GM18858 (cell line): ENCODE measurements at regions not wholly inside any gene's neighbourhood (a gene's known extent, or its start where the extent isn't known, plus 50 kb on each side); places are given as distances from the start of the nearest gene placed in this dataset.

Experiments
- ATAC-seq: cut with Tn5 transposase; IDR thresholded peaks from one replicate; pipeline ENCODE4 v1.9.1; 2021; ENCODE audit not compliant: unreplicated experiment

- no peak for ATAC-seq
Measured at GRCh38 chr1:82728206-82728605, 927.5 kb downstream of the ADGRL2 start.

DNA sequence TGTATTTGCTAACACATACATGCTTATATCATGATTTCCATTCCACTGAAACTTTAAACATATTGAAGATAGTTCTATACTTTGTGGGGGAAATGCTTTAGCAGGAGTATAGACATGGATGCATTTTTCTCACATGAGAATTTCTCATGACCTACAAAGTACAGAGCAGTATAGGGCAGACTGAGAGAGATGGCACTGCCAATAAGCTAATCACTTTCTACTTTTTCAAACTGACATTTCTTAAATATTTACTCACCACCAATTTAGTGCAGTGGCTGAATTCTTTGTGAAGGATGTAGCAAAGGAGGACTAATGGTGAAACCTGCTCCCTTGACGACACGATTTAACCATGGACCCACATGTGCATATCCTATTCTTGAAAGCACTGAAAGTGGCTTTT, 923.5 kb downstream of the ADGRL2 start:
- no peak for ATAC-seq

DNA sequence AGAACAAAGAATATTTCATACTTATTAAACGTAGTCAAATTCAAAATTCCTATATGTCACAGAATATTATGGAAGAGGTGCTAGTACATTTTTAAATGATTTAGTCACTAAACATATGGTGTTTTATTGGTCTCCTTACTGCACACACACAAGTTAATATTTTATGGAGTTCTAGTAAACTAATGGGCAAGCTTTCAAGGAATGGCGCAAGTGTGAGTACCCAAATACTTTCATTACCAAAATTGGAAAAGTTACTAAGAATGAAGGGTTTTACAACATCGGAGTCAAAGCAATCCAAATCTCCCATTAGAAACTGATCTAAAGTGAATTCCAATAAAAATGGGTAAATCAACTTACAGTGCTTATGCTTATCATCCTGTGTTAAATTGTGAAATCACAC, 921.9 kb downstream of the ADGRL2 start:
- ATAC-seq: no peak

DNA sequence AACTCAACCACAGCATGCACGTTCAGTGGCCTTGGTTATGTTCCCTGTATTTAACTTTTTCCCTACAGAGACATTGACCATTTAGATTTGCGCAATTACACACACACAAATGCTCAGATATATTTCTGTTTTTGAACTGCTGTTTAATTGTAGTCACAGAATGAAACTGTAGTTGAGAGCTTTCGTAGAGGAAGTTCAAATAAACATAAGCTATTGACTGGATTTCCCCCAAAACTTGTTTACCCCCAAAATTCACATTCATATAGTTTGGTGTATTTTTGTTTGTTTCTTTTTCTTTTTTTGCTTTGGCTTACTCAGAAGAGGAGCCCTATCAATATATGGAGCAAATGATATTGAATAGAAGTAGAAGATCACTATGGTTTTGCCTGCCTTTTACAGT, 921.0 kb downstream of the ADGRL2 start:
- no peak for ATAC-seq

DNA sequence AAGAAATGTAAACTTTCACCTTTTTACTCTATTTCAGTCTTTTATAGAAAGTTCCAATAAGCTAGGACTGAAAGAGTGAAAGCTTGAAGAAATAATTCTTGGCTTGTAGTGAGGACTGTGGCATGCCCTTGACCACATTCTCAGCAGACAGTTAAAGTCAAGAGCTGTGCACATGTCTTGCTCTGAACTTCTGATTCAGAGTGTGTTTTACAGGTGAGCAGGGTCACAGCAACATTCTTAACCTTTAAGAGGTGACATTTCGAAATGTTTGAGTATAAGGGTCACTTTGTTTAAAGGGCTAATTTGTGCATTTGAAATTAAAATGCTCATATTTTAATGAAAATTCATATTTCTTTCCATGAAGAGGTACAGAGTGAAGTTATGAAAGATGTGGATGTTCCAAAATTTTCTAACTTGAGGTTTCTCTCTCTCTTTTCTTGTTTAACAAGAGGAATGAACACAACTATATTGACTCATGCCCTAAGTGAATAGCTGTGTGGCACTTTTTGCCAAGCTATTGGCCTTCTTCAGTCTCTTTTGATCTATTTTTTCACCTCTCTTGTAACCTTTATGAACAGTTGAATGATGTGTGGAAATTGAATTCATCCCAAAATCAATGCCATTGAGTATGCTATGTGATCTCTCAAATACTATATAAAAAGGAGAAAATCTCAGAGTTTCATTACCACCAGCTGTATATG, 918.1 kb downstream of the ADGRL2 start:
- ATAC-seq: no peak

DNA sequence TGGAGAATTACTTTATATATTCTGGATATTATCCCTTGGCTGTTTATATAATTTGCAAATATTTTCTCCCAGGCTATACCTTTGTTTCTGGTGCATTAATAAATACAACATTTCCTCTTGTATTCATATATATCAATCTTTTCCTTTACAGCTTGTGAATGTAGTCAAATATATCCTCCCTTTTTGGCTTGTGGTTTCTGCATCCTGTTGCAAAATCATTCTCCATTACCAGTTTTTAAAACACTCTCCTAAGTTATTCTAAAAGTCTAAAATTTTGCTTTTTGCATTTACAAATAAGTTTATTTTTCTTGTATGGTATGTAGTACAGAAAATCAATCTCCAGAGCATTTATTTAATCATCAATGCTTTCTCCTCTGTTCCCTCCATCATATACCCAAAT, 909.4 kb downstream of the ADGRL2 start:
- ATAC-seq: no peak

GRCh38 chr1:82707681-82708080, 906.9 kb downstream of the ADGRL2 start:
- no peak for ATAC-seq

- no peak for ATAC-seq
Measured at GRCh38 chr1:82706741-82707140, 906.0 kb downstream of the ADGRL2 start.

DNA sequence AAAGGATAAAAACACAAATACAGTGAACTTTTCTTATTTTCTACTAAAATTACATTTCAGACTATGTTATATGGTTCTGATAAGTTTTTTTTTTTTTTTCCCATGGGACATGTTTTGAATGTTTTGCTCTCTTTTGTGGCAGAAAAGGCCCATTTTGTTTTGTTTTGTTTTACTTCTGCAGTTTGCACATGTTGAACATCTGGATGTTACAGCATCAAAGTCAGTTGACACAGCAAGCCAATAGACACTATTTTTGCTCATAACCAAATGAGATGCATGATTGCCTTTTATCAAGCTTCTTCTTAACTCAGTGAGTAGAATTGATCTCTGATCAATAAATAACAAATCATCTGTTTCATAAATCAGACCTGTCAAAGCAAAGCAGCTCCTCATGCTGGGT, 904.2 kb downstream of the ADGRL2 start:
- no peak for ATAC-seq

GRCh38 chr1:82704393-82704792, 903.7 kb downstream of the ADGRL2 start:
- ATAC-seq: no peak

GRCh38 chr1:82703951-82704350, 903.2 kb downstream of the ADGRL2 start:
- no peak for ATAC-seq

GRCh38 chr1:82700476-82700875, 899.7 kb downstream of the ADGRL2 start:
- no peak for ATAC-seq

DNA sequence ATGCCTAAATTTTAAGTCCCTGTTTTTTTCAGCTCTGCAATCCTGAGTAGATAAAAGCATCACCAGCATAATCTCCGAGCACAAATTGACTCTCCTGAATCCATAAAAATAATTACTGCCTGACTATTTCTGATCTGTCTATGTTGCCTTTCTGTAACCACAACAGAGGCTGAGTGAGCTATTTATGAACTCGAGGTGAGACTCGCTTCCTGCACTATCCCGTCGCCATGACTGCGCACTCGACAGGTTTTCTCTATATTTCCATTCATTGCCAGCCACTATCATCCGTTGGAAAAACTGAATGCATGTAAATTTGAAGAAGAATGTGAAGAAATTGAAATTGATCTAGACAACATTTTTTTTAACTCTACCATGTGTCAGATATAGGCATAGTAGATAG, 897.2 kb downstream of the ADGRL2 start:
- ATAC-seq: no peak

DNA sequence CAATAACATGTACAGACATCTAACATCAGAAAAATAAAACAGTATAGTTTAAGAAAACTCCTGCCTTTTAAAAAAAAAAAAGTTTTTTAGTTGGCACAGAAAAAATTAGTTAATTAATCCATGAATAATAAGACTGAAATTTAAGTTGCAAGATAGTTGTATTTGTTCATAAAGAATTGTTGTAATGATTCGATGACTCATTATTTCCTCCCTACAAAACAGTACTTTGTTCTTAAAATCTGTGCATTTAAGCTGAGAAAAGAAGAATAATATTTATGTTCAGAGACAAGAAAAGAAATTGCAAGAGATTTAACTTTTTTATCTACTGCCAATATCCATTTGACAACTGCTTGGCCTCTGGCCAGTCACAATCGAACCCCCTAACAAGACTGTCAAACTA, 894.7 kb downstream of the ADGRL2 start:
- no peak for ATAC-seq

GRCh38 chr1:82690411-82690810, 889.7 kb downstream of the ADGRL2 start:
- ATAC-seq: no peak

- no peak for ATAC-seq
Measured at GRCh38 chr1:82689217-82689616, 888.5 kb downstream of the ADGRL2 start.

DNA sequence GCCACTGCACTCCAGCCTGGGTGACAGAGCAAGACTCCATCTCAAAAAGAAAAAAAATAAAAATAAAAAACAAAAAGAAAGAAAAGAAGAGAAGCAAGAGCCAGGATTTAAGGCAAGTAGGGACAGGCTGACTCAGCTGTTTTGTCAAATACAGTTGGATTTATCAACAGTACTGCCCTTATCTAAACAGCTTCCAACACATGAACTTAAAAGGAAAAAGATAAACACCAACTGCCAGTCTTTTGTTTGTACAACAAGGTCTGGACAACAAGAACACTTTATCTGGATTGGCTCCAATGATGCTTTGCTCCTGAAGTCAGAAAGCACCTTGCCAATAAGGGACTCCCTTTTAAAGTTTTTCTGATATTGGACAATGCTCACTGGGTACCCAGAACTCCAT, 886.0 kb downstream of the ADGRL2 start:
- no peak for ATAC-seq

DNA sequence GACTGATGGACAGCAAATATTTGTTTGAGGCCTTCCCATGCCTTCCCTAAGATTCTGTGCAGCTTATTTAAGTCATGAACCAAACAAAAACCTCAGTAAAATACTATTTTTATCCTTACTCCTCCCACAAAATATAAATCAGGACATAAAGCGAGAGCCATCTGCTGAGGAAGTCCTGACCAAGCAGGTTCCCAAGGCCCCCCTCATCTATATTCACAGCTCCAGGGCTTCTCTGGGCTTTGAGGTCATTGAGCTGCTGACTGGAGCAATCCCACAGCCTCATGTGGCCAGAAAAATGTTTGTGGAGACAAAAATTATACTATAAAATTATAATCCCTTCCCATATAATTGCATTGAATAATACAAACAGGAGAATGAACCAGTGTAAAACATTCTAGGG, 846.2 kb downstream of the ADGRL2 start:
- ATAC-seq: no peak

GRCh38 chr1:82646336-82646735, 845.6 kb downstream of the ADGRL2 start:
- no peak for ATAC-seq

GRCh38 chr1:82644186-82644915, 843.6 kb downstream of the ADGRL2 start:
- ATAC-seq: no peak

DNA sequence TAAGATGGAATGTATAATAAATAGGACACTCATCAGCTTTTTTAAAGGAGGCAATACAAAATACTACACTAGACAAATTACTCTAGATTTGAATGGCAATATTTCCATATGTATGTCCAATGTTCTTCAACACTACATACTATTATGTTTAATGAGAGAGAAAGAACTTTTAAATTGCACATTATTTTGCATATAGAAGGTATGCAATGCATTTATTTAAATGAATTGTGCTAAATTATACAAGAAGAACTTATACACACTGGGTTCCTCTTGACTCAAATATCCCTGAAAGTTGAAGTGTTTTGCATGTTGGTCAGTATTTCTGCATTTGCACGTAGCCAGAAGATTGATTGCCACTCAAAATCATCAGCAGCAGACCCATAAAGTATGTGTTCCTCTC, 839.6 kb downstream of the ADGRL2 start:
- ATAC-seq: no peak

DNA sequence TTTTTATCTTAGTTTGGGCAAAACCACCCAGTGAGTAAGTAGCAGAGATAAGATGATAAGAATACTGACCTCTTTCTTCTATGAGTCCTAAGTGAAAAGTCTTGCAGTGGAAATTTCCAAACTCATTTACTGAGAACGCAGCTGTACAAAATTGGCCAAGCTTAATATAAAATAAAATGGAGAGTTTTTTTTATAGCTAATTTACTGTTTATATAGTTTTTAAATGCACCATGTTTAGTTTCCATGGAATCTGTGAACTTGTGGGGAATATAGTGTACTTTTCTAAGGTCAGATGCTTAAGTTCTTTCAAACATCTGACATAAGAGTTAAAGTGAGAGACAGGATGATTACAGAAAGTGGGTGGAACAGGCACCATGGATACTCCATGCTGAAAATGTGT, 833.5 kb downstream of the ADGRL2 start:
- no peak for ATAC-seq

- no peak for ATAC-seq
Measured at GRCh38 chr1:82632155-82632554, 831.4 kb downstream of the ADGRL2 start.
